Adrenal gland (tissue), 9 donors: ENCODE measurements at regions not wholly inside any gene's neighbourhood (a gene's known extent, or its start where the extent isn't known, plus 50 kb on each side); places are given as distances from the start of the nearest gene placed in this dataset.

Experiments
- DNase-seq, 7 donors: peaks; one replicate each; pipeline ENCODE4 v3.0.0-alpha.2; 2019 to 2020
- H3K27ac ChIP-seq, 5 donors: fragments of 200-600 bp; sonication (generic) in 4 of 5; 1 replicate in 3 of 5; 2 replicates in 2 of 5; pipeline versions ENCODE4 v1.5.1 to v1.8.0; 2016 to 2020; ENCODE audit warnings: mild to moderate bottlenecking in 1 of 5
- H3K27me3 ChIP-seq: fragments of 200-600 bp; 2 replicates; pipeline ENCODE4 v1.8.0; 2021
- H3K36me3 ChIP-seq, 2 donors: fragments of 200-600 bp; replicated peaks in 1 of 2; 1 replicate in 1 of 2; 2 replicates in 1 of 2; pipeline versions ENCODE4 v1.5.1 to v1.8.0; 2018 to 2022
- H3K4me1 ChIP-seq, 2 donors: fragments of 200-600 bp; replicated peaks in 1 of 2; 1 replicate in 1 of 2; 2 replicates in 1 of 2; pipeline versions ENCODE4 v1.5.1 to v1.8.0; 2018 to 2021
- H3K4me3 ChIP-seq, 4 donors: fragments of 200-600 bp; sonication (generic) in 3 of 4; one replicate each; pipeline ENCODE4 v1.5.1; 2016 to 2018
- H3K9me3 ChIP-seq, 3 donors: fragments of 200-600 bp; sonication (generic) in 1 of 3; replicated peaks in 1 of 3; 1 replicate in 2 of 3; 2 replicates in 1 of 3; pipeline versions ENCODE4 v1.5.1 to v1.8.0; 2016 to 2021
- POLR2A ChIP-seq, 2 donors: fragments of 450-650 bp; IDR thresholded peaks; one replicate each; pipeline ENCODE4 v1.6.1; 2017; ENCODE audit warnings: antibody characterized with exemption in 2 of 2, mild to moderate bottlenecking in 2 of 2, moderate library complexity in 1 of 2
- WGBS, 4 donors: extraction: QIAGEN DNeasy Blood & Tissue Kit in 2 of 4; methylation state at CpG; one replicate each; pipeline versions ENCODE4 v1.1.5 to v1.1.7; 2013 to 2017; 5-methylcytosine and 5-hydroxymethylcytosine counted together
- intact Hi-C, 2 donors: fragments of 100-400 bp; cut with DNase I; formaldehyde crosslinking; loops; one replicate each; pipeline versions ENCODE4 v1.14.1 to v1.15.0; 2022 to 2023
- TF ChIP-seq, protein P1 (sequence below), 6 experiments: fragments of 450-650 bp in 4 of 6; fragments of 200-600 bp in 2 of 6; sonication (generic) in 1 of 6; IDR thresholded peaks; 1 replicate in 5 of 6; 2 replicates in 1 of 6; pipeline versions ENCODE4 v1.5.1 to v1.8.0; 2016 to 2021; ENCODE audit warnings: antibody characterized with exemption in 6 of 6, mild to moderate bottlenecking in 2 of 6, moderate library complexity in 1 of 6
- donor health status: healthy with polysubstance abuse.
- donor health status: Bipolar disorder and iron deficiency.
- donor health status: DM: yes; HTN: yes; CAD: no.
- donor health status: DM: no; HTN: no; CAD: no.
- donor health status: DM: no; HTN: no; CAD: no.

DNA sequence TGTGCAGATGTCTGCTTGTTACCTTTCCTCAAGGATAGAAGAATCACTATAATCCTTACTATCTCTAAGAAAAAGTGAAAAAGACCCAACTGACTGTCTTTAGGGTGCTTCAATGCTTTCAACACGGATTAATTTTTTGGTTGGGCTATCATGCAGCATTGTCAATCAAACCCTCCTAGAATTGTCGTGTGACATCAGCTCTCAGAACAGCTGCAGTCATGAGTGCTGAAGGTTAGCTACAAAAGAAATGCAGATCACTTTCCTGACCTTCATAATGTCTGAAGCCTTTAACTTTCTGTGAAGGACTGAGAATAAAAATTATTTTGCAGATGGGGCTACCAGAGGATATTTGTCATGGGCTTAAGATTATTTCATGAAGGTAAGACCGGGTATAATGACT lies 107.9 kb upstream of the EFNA5 start:
- no peaks in the 10 kb centered on the region for H3K36me3 ChIP-seq
- TF ChIP-seq POLR2A (IDR thresholded peaks at IDR 0.05) = no peak
- TF ChIP-seq, protein P1, sequence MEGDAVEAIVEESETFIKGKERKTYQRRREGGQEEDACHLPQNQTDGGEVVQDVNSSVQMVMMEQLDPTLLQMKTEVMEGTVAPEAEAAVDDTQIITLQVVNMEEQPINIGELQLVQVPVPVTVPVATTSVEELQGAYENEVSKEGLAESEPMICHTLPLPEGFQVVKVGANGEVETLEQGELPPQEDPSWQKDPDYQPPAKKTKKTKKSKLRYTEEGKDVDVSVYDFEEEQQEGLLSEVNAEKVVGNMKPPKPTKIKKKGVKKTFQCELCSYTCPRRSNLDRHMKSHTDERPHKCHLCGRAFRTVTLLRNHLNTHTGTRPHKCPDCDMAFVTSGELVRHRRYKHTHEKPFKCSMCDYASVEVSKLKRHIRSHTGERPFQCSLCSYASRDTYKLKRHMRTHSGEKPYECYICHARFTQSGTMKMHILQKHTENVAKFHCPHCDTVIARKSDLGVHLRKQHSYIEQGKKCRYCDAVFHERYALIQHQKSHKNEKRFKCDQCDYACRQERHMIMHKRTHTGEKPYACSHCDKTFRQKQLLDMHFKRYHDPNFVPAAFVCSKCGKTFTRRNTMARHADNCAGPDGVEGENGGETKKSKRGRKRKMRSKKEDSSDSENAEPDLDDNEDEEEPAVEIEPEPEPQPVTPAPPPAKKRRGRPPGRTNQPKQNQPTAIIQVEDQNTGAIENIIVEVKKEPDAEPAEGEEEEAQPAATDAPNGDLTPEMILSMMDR (IDR thresholded peaks at IDR 0.05) = no peak
- H3K27ac ChIP-seq = no peak overlapping the region
- no peak overlapping the region for H3K4me3 ChIP-seq
- no peaks in the 10 kb centered on the region for H3K9me3 ChIP-seq
- no peaks in the 10 kb centered on the region for H3K27me3 ChIP-seq
- no peaks in the 10 kb centered on the region for H3K4me1 ChIP-seq
- intact Hi-C loops = no loop called here
- 34 to 62% (median 38%) methylated on average over 3 of the region's 3 CpGs for WGBS, 4 donors
- no peak for DNase-seq

- 82 to 91% (median 87%) methylated on average over 6 of the region's 6 CpGs for WGBS, 4 donors
- Histone ChIP-seq H3K4me3 (no peak overlapping the region), H3K27me3 (no peaks in the 10 kb centered on the region), H3K4me1 (no peaks in the 10 kb centered on the region), H3K9me3 (no peaks in the 10 kb centered on the region), H3K27ac (no peak overlapping the region), H3K36me3 (no peaks in the 10 kb centered on the region)
- DNase-seq = no peak
- no peak for TF ChIP-seq POLR2A (IDR thresholded peaks at IDR 0.05)
- TF ChIP-seq, protein P1 (IDR thresholded peaks at IDR 0.05) = no peak
- intact Hi-C loops = no loop called here
Observed at GRCh38 chr5:107776922-107777740, 106.4 kb upstream of the EFNA5 start.

GRCh38 chr5:107776506-107776905 lies 105.8 kb upstream of the EFNA5 start:
- H3K27ac ChIP-seq = no peak overlapping the region
- H3K36me3 ChIP-seq = no peaks in the 10 kb centered on the region
- H3K4me1 ChIP-seq = no peaks in the 10 kb centered on the region
- H3K9me3 ChIP-seq = no peaks in the 10 kb centered on the region
- no peak overlapping the region for H3K4me3 ChIP-seq
- TF ChIP-seq, protein P1 (IDR thresholded peaks at IDR 0.05) = no peak
- TF ChIP-seq POLR2A (IDR thresholded peaks at IDR 0.05) = no peak
- DNase-seq = no peak
- 65 to 82% (median 70%) methylated on average over 3 of the region's 3 CpGs for WGBS, 4 donors
- no peaks in the 10 kb centered on the region for H3K27me3 ChIP-seq
- intact Hi-C loops = no loop called here

GRCh38 chr5:107774316-107774715 lies 103.6 kb upstream of the EFNA5 start:
- H3K4me1 ChIP-seq = no peaks in the 10 kb centered on the region
- 68 to 79% (median 71%) methylated on average over 2 of the region's 2 CpGs for WGBS, 4 donors
- TF ChIP-seq, protein P1 (IDR thresholded peaks at IDR 0.05) = no peak
- TF ChIP-seq POLR2A (IDR thresholded peaks at IDR 0.05) = no peak
- no peaks in the 10 kb centered on the region for H3K9me3 ChIP-seq
- DNase-seq = no peak
- H3K27me3 ChIP-seq = no peaks in the 10 kb centered on the region
- intact Hi-C loops = no loop called here
- no peak overlapping the region for H3K27ac ChIP-seq
- no peaks in the 10 kb centered on the region for H3K36me3 ChIP-seq
- H3K4me3 ChIP-seq = no peak overlapping the region
